ENCODE measurements at regions not wholly inside any gene's neighbourhood (a gene's known extent, or its start where the extent isn't known, plus 50 kb on each side); places are given as distances from the start of the nearest gene placed in this dataset.
"Not testable (repeated sequence)": the region's sequence is repeated elsewhere in the genome, so short reads cannot be mapped to it uniquely, and the experiment has no call there.

- TF ChIP-seq, protein P1, sequence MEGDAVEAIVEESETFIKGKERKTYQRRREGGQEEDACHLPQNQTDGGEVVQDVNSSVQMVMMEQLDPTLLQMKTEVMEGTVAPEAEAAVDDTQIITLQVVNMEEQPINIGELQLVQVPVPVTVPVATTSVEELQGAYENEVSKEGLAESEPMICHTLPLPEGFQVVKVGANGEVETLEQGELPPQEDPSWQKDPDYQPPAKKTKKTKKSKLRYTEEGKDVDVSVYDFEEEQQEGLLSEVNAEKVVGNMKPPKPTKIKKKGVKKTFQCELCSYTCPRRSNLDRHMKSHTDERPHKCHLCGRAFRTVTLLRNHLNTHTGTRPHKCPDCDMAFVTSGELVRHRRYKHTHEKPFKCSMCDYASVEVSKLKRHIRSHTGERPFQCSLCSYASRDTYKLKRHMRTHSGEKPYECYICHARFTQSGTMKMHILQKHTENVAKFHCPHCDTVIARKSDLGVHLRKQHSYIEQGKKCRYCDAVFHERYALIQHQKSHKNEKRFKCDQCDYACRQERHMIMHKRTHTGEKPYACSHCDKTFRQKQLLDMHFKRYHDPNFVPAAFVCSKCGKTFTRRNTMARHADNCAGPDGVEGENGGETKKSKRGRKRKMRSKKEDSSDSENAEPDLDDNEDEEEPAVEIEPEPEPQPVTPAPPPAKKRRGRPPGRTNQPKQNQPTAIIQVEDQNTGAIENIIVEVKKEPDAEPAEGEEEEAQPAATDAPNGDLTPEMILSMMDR (IDR thresholded peaks at IDR 0.05): not testable (repeated sequence)
- TF ChIP-seq POLR2A, EP300 (IDR thresholded peaks at IDR 0.05): not testable (repeated sequence)
These were observed 975.0 kb upstream of the NRXN1 start for GRCh38 chr2:52006821-52007366.
